ENCODE measurements at regions not wholly inside any gene's neighbourhood (a gene's known extent, or its start where the extent isn't known, plus 50 kb on each side); places are given as distances from the start of the nearest gene placed in this dataset.

DNA sequence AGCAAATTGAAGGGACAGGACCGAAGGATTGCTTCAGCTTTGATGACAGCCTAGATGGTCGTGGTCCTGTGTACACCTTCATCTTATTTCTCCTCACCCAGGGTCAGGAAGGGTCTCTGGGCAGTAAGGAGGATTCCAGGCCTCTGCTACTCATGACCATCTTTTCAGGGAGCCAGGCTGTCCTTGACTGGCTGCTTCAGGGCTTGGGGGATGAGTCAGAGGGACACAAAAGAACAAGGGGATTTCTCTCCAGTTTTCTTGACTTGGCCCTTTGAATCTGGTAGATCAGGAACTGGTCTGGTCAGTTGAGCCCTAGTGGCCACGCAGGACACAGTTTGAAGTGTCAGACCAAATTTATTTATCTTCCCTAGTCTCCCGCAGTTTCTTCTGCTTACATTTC is 402.1 kb upstream of the CHD6 start:
- Histone ChIP-seq H3K4me1 (no peaks in the 10 kb centered on the region), H3K36me3 (no peaks in the 10 kb centered on the region), H3K4me3 (no peak overlapping the region), H3K9me3 (peaks cover 0 to 12% (median 0%) of the 10 kb centered on the region in 4 donors), H3K27me3 (no peaks in the 10 kb centered on the region), H3K27ac (no peak overlapping the region)
- TF ChIP-seq, protein P1, sequence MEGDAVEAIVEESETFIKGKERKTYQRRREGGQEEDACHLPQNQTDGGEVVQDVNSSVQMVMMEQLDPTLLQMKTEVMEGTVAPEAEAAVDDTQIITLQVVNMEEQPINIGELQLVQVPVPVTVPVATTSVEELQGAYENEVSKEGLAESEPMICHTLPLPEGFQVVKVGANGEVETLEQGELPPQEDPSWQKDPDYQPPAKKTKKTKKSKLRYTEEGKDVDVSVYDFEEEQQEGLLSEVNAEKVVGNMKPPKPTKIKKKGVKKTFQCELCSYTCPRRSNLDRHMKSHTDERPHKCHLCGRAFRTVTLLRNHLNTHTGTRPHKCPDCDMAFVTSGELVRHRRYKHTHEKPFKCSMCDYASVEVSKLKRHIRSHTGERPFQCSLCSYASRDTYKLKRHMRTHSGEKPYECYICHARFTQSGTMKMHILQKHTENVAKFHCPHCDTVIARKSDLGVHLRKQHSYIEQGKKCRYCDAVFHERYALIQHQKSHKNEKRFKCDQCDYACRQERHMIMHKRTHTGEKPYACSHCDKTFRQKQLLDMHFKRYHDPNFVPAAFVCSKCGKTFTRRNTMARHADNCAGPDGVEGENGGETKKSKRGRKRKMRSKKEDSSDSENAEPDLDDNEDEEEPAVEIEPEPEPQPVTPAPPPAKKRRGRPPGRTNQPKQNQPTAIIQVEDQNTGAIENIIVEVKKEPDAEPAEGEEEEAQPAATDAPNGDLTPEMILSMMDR (IDR thresholded peaks at IDR 0.05) = no peak
- TF ChIP-seq POLR2A (IDR thresholded peaks at IDR 0.05) = no peak
- no peak for TF ChIP-seq EP300 (IDR thresholded peaks at IDR 0.05)
- no peak for DNase-seq (ENCODE audit: low spot score in 2 of 2)
- WGBS, 2 donors = 65% methylated on average over 4 of the region's 4 CpGs

DNA sequence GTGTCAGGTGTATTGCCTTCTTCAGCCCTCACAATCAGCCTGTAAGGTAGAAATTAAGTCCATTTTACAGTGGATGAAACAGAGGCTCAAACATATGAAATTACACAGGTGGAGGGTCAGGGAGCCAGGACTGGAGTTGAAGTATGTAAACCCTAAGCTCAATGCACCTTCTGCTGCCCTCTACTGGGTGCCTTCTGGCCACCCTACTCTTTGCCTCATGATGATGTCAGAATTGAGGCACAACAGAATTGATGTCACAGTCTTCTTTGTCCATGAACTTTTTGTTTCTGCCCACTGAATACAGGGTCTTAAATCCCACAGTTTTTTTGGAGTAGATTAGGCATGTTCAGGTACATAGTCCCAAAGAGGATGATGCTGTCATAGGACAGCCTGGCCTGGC is 400.8 kb upstream of the CHD6 start:
- TF ChIP-seq EP300 (IDR thresholded peaks at IDR 0.05) = no peak
- TF ChIP-seq, protein P1 (IDR thresholded peaks at IDR 0.05) = no peak
- TF ChIP-seq POLR2A (IDR thresholded peaks at IDR 0.05) = no peak
- no peaks in the 10 kb centered on the region for H3K27me3 ChIP-seq
- no peaks in the 10 kb centered on the region for H3K4me1 ChIP-seq
- no peak overlapping the region for H3K4me3 ChIP-seq
- DNase-seq (ENCODE audit: low spot score in 2 of 2) = no peak
- peaks cover 0 to 12% (median 0%) of the 10 kb centered on the region in 4 donors for H3K9me3 ChIP-seq
- H3K27ac ChIP-seq = no peak overlapping the region
- H3K36me3 ChIP-seq = no peaks in the 10 kb centered on the region

DNA sequence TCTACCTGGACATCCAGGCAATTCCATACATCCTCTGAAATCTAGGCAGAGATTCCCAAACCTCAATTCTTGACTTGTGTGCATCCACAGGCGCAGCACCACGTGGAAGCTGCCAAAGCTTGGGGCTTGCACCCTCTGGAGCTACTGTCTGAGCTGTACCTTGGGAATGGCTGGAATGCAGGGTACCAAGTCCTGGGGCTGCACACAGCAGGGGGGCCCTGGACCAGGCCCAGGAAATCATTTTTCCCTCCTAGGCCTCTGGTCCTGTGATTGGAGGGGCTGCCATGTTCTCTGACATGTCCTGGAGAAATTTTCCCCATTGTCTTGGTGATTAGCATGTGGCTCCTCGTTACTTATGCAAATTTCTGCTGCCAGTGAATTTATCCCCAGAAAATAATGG is 391.9 kb upstream of the CHD6 start:
- no peak overlapping the region for H3K27ac ChIP-seq
- no peak for DNase-seq (ENCODE audit: low spot score in 2 of 2)
- TF ChIP-seq, protein P1 (IDR thresholded peaks at IDR 0.05) = no peak
- TF ChIP-seq POLR2A (IDR thresholded peaks at IDR 0.05) (no peak), EP300 (IDR thresholded peaks at IDR 0.05) (no peak)
- no peaks in the 10 kb centered on the region for H3K36me3 ChIP-seq
- 67 to 83% methylated on average over 3 of the region's 3 CpGs for whole genome bisulfite sequencing, 2 donors
- no peaks in the 10 kb centered on the region for H3K9me3 ChIP-seq
- H3K4me1 ChIP-seq = no peaks in the 10 kb centered on the region
- H3K4me3 ChIP-seq = no peak overlapping the region
- H3K27me3 ChIP-seq = no peaks in the 10 kb centered on the region

DNA sequence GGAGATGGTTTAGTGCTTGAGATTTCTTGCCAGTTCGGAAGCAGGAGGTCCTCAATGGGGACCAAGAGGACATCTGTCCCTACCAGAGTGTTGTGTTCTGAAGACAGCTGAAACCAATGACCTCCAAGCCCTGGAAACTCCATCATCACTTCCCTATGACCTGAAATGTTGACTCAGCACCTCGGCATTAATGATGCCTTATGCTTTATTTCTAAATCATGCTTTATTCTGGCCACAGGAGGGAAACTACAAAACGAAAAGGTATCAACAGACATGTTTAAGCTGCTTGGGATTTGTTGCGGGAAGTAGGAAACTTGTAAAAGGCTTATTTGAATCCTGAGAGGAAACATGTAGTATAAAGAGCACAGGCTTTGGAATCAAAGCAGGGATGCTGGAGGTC is 389.1 kb upstream of the CHD6 start:
- Histone ChIP-seq H3K27me3 (no peaks in the 10 kb centered on the region), H3K4me1 (no peaks in the 10 kb centered on the region), H3K4me3 (no peak overlapping the region), H3K9me3 (no peaks in the 10 kb centered on the region), H3K36me3 (no peaks in the 10 kb centered on the region), H3K27ac (no peak overlapping the region)
- no peak for DNase-seq (ENCODE audit: low spot score in 2 of 2)
- TF ChIP-seq, protein P1 (IDR thresholded peaks at IDR 0.05) = no peak
- TF ChIP-seq POLR2A (IDR thresholded peaks at IDR 0.05) = no peak
- no peak for TF ChIP-seq EP300 (IDR thresholded peaks at IDR 0.05)
- WGBS, 2 donors = 73 to 78% methylated on average over 4 of the region's 4 CpGs

DNA sequence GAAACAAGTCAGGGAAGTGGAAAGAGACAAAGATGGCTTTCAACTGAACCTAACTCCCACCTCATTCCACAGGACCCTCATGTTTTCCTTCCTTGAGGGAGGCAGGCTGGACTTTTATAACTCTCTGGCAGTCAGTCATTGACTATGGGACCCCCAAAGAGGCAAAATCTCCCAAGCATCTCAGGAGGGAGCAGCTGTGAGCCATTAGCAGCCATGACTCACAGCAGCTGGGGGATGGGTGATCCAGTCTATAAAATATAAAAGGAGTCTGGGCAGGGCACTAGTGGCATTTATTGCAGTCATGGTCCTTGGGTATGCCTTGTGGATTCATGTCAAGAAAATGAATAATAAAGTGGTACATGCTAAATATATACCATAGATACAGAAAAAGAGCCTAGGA is 387.0 kb upstream of the CHD6 start:
- H3K36me3 ChIP-seq = no peaks in the 10 kb centered on the region
- no peaks in the 10 kb centered on the region for H3K4me1 ChIP-seq
- peaks cover 0 to 5% (median 0%) of the 10 kb centered on the region in 4 donors for H3K9me3 ChIP-seq
- H3K27ac ChIP-seq = no peak overlapping the region
- TF ChIP-seq EP300 (IDR thresholded peaks at IDR 0.05) = no peak
- TF ChIP-seq POLR2A (IDR thresholded peaks at IDR 0.05) = no peak
- DNase-seq (ENCODE audit: low spot score in 2 of 2) = no peak
- no peaks in the 10 kb centered on the region for H3K27me3 ChIP-seq
- no peak overlapping the region for H3K4me3 ChIP-seq

DNA sequence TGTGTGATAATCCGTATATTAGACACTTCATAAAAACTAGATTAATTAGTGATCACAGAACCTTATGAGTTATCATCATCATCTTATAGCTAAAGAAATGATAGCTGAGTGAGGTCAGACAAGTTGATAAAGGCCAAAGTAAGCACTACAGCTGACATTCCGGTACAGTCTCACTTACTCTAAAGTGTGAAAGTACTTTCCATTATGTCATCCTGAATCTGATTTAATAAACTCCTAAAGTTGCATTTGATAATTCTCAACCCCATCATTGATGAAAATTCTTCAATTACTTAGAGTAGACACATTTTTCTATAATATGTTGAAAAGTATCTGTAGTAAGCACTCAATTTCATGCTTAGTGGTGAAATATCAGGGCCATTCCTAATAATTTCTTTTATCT is 385.2 kb upstream of the CHD6 start:
- TF ChIP-seq, protein P1 (IDR thresholded peaks at IDR 0.05) = no peak
- TF ChIP-seq POLR2A (IDR thresholded peaks at IDR 0.05) = no peak
- no peak for TF ChIP-seq EP300 (IDR thresholded peaks at IDR 0.05)
- no peak overlapping the region for H3K27ac ChIP-seq
- peaks cover 0 to 21% (median 0%) of the 10 kb centered on the region in 4 donors for H3K9me3 ChIP-seq
- no peaks in the 10 kb centered on the region for H3K4me1 ChIP-seq
- DNase-seq (ENCODE audit: low spot score in 2 of 2) = no peak
- 92% methylated on average over 2 of the region's 2 CpGs for WGBS, 2 donors
- H3K27me3 ChIP-seq = no peaks in the 10 kb centered on the region
- H3K4me3 ChIP-seq = no peak overlapping the region
- no peaks in the 10 kb centered on the region for H3K36me3 ChIP-seq
